GM12878 (cell line): ENCODE measurements at regions not wholly inside any gene's neighbourhood (a gene's known extent, or its start where the extent isn't known, plus 50 kb on each side); places are given as distances from the start of the nearest gene placed in this dataset.

Source experiments
- BHLHE40 ChIP-seq, 2 experiments: fragments of 450-650 bp in 1 of 2; IDR thresholded peaks; 2 replicates each; pipeline ENCODE4 v1.6.1; 2011 to 2017; ENCODE audit warnings: low read depth in 2 of 2, borderline replicate concordance in 1 of 2, improper control_type of control experiment in 1 of 2, low read length in 1 of 2, mild to moderate bottlenecking in 1 of 2
- BMI1 ChIP-seq: fragments of 450-650 bp; IDR thresholded peaks from 2 replicates; pipeline ENCODE4 v1.6.1; 2016; ENCODE audit warnings: mild to moderate bottlenecking, moderate library complexity, borderline replicate concordance
- BRCA1 ChIP-seq: IDR thresholded peaks from 2 replicates; pipeline ENCODE4 v1.6.1; 2011; ENCODE audit warnings: low read depth, low read length, improper control_type of control experiment
- IRF4 ChIP-seq: IDR thresholded peaks from 2 replicates; pipeline ENCODE4 v1.6.1; 2011; ENCODE audit warnings: low read depth, low read length
- JUNB ChIP-seq: IDR thresholded peaks from 2 replicates; pipeline ENCODE4 v1.6.1; 2016; ENCODE audit warnings: antibody characterized with exemption, mild to moderate bottlenecking
- MTA2 ChIP-seq: fragments of 450-650 bp; IDR thresholded peaks from 2 replicates; pipeline ENCODE4 v1.6.1; 2016; ENCODE audit warnings: low read depth, mild to moderate bottlenecking, moderate library complexity
- NFIC ChIP-seq: IDR thresholded peaks from 2 replicates; pipeline ENCODE4 v1.6.1; 2012; ENCODE audit warnings: low read depth, mild to moderate bottlenecking, inconsistent platforms, low read length, moderate library complexity
- POLR2AphosphoS2 ChIP-seq: IDR thresholded peaks from 2 replicates; pipeline ENCODE4 v1.6.1; 2011; ENCODE audit warnings: low read depth, mild to moderate bottlenecking, low read length, improper control_type of control experiment, moderate library complexity
- RUNX3 ChIP-seq: IDR thresholded peaks from 2 replicates; pipeline ENCODE4 v1.6.1; 2012; ENCODE audit warnings: low read length, inconsistent platforms
- SMAD1 ChIP-seq: fragments of 450-650 bp; IDR thresholded peaks from 2 replicates; pipeline ENCODE4 v1.6.1; 2018; ENCODE audit warnings: mild to moderate bottlenecking, low read depth; ENCODE audit not compliant: partially characterized antibody
- ZNF24 ChIP-seq: fragments of 450-650 bp; IDR thresholded peaks from 2 replicates; pipeline ENCODE4 v1.6.1; 2017; ENCODE audit warnings: antibody characterized with exemption, mild to moderate bottlenecking
- ZZZ3 ChIP-seq: IDR thresholded peaks from 2 replicates; pipeline ENCODE4 v1.6.1; 2011; ENCODE audit warnings: low read depth; ENCODE audit not compliant: control insufficient read depth, insufficient read length
- TF ChIP-seq, protein P1 (sequence below): fragments of 450-650 bp; formaldehyde crosslinking; IDR thresholded peaks from 2 replicates; pipeline ENCODE4 v1.4.0; 2020; ENCODE audit warnings: mild to moderate bottlenecking, moderate library complexity
- TF ChIP-seq, protein P2 (sequence below): IDR thresholded peaks from 2 replicates; pipeline ENCODE4 v1.6.1; 2012; ENCODE audit warnings: low read depth, low read length, improper control_type of control experiment
- TF ChIP-seq, protein P3 (sequence below): fragments of 450-650 bp; IDR thresholded peaks from 2 replicates; pipeline ENCODE4 v1.6.1; 2017; ENCODE audit warnings: low read depth, mild to moderate bottlenecking, moderate library complexity

DNA sequence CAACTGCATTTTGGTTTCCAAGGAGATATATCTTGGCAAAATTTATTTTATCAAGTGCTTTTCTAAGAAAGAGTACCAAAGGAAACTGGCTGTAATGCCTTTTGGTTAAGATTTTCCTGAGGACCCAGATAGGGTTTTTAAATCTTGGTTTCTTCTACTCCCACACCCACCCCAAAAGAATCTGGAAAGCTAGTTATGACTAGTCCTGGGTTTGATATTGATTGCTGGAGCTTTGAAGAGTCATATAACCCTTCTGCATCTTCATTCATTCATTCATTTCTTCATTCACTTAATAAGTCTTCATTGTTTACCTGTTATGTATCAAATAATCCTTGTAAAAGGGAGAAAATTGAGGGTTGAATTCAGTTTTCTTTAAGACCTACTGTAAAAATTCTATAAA lies 425.2 kb downstream of the PCNX1 start (continued):
- TF ChIP-seq, protein P1, sequence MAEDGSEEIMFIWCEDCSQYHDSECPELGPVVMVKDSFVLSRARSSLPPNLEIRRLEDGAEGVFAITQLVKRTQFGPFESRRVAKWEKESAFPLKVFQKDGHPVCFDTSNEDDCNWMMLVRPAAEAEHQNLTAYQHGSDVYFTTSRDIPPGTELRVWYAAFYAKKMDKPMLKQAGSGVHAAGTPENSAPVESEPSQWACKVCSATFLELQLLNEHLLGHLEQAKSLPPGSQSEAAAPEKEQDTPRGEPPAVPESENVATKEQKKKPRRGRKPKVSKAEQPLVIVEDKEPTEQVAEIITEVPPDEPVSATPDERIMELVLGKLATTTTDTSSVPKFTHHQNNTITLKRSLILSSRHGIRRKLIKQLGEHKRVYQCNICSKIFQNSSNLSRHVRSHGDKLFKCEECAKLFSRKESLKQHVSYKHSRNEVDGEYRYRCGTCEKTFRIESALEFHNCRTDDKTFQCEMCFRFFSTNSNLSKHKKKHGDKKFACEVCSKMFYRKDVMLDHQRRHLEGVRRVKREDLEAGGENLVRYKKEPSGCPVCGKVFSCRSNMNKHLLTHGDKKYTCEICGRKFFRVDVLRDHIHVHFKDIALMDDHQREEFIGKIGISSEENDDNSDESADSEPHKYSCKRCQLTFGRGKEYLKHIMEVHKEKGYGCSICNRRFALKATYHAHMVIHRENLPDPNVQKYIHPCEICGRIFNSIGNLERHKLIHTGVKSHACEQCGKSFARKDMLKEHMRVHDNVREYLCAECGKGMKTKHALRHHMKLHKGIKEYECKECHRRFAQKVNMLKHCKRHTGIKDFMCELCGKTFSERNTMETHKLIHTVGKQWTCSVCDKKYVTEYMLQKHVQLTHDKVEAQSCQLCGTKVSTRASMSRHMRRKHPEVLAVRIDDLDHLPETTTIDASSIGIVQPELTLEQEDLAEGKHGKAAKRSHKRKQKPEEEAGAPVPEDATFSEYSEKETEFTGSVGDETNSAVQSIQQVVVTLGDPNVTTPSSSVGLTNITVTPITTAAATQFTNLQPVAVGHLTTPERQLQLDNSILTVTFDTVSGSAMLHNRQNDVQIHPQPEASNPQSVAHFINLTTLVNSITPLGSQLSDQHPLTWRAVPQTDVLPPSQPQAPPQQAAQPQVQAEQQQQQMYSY (CRISPR knock-in tag): no peak
- TF ChIP-seq BMI1: no peak
- TF ChIP-seq, protein P2, sequence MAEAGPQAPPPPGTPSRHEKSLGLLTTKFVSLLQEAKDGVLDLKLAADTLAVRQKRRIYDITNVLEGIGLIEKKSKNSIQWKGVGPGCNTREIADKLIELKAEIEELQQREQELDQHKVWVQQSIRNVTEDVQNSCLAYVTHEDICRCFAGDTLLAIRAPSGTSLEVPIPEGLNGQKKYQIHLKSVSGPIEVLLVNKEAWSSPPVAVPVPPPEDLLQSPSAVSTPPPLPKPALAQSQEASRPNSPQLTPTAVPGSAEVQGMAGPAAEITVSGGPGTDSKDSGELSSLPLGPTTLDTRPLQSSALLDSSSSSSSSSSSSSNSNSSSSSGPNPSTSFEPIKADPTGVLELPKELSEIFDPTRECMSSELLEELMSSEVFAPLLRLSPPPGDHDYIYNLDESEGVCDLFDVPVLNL: no peak
- TF ChIP-seq ZZZ3: no peak
- TF ChIP-seq MTA2: no peak
- TF ChIP-seq BRCA1: no peak
- no peak for TF ChIP-seq POLR2AphosphoS2
- TF ChIP-seq ZNF24: peak; percentile 93
- TF ChIP-seq JUNB: peak; percentile 73
- 0 out of 2 replicates have a peak, but pooled peaks have one; percentile 34 for TF ChIP-seq IRF4
- TF ChIP-seq NFIC: peak; percentile 44; the same call in 1 of the 2 replicates
- TF ChIP-seq, protein P3, sequence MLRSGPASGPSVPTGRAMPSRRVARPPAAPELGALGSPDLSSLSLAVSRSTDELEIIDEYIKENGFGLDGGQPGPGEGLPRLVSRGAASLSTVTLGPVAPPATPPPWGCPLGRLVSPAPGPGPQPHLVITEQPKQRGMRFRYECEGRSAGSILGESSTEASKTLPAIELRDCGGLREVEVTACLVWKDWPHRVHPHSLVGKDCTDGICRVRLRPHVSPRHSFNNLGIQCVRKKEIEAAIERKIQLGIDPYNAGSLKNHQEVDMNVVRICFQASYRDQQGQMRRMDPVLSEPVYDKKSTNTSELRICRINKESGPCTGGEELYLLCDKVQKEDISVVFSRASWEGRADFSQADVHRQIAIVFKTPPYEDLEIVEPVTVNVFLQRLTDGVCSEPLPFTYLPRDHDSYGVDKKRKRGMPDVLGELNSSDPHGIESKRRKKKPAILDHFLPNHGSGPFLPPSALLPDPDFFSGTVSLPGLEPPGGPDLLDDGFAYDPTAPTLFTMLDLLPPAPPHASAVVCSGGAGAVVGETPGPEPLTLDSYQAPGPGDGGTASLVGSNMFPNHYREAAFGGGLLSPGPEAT: no peak
- TF ChIP-seq SMAD1: no peak
- TF ChIP-seq RUNX3: peak; percentile 61
- no peak for TF ChIP-seq BHLHE40 (IDR thresholded peaks at IDR 0.05; ENCODE audit: borderline replicate concordance in 1 of 2, low read depth in 2 of 2, low read length in 1 of 2)
